ENCODE measurements at regions not wholly inside any gene's neighbourhood (a gene's known extent, or its start where the extent isn't known, plus 50 kb on each side); places are given as distances from the start of the nearest gene placed in this dataset.

GRCh38 chr2:176569574-176569973 is 300.3 kb downstream of the MTX2 start:
- TF ChIP-seq POLR2A (IDR thresholded peaks at IDR 0.05; ENCODE audit: low read depth, low read length) = no peak
- no peak for TF ChIP-seq PAX5 (IDR thresholded peaks at IDR 0.05; ENCODE audit: insufficient read depth, low read length, severe bottlenecking)
- TF ChIP-seq POLR2AphosphoS5 (IDR thresholded peaks at IDR 0.05; ENCODE audit: low read depth, low read length) = no peak
- TF ChIP-seq TAF1 (IDR thresholded peaks at IDR 0.05; ENCODE audit: low read depth, low read length) = no peak
- TF ChIP-seq SPI1 (IDR thresholded peaks at IDR 0.05; ENCODE audit: low read depth, low read length) = no peak

All from GM12891 (cell line).